Activated CD4-positive, alpha-beta T cell treated with anti-CD3 and anti-CD28 coated beads, Interleukin-10, Interleukin-2, amounts not matched to agents 100 ng/mL and 50 ng/mL, durations not matched to agents 16 hours and 8 hours (primary cell): ENCODE measurements at regions not wholly inside any gene's neighbourhood (a gene's known extent, or its start where the extent isn't known, plus 50 kb on each side); places are given as distances from the start of the nearest gene placed in this dataset.

Experiments
- DNase-seq: peaks from one replicate; pipeline ENCODE4 v3.0.0-alpha.2; 2020

DNA sequence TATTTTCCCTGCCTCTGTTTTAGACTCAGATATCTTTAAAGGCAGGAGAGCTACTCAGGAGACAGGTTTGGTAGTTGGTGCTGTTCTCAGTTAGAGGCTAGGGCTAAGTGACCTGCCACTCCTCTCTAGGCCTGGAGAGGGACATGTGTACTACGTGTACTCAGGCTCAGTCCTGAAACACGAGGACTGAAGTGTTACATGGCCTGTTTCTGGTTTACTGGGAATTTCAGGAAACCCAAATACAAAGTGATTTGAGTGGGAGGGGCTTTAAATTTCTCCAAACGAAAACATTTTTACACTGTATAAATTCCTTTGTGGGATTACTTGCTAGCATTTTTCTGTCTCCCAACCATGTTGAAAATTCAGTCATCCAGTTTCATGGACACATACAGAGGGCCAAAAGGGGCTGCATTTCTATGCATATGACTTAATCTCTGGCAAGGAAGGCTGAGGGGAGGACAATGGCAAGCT, 343.3 kb downstream of the CYP26B1 start:
- no peak for DNase-seq

DNA sequence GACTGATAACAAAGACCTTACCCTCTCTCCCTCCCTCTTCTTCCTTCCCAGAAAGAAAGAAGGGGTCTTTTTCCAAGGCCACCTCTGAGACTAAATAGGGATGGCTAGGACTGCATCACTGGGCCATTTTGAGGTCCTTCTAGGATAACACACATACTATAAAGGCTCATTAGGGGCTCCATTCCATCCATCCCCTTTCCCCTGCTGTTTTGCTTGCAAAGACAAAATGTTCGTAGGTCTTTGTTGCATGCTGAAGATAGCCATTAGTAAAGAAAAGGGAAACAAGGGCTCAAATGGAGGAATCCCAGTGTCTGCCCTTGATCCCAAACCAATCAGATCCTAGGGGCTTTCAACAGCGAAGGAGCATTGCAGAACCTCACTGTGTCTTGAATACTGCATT, 344.3 kb downstream of the CYP26B1 start:
- DNase-seq, result no peak

DNA sequence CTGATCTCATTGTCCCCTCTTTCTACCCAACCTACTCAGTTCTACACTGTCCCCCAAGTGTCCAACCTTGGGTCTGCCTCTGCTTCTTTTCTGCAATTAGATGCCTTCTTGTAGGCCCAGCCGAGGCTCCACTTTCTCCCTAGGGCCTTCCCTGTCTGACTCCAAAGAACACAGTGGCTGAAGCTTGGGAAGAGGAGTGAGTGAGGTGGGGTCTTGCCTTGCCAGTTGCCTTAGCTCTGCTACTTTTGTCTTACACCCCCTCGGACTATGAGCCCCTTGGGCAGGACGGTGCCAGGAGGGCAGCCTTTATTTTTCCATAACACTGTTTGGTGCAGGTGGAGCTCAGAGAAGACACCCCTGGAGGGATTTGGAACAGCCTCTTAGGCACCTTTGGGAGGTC, 345.1 kb downstream of the CYP26B1 start:
- no peak for DNase-seq

DNA sequence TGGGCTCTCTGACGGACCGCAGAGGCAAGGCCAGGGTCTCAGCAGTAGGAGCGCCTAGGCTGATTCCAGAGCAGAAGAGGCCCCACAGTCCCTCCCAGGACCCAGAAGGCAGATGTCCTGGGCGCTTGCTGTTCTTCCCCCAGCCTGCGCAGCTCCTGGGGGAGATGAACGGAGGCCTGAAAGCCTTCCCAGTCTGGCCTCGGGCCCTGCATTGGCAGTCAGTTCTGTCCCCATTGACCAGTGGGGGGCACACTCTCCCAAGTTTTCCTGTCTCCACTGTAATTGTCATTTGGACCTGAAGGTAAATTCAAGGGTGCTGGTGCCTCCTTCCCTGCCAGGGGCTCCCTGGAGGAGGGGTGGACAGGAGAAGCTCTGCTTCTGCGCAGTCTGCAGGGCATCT, 345.7 kb downstream of the CYP26B1 start:
- DNase-seq, result peak; percentile 5

DNA sequence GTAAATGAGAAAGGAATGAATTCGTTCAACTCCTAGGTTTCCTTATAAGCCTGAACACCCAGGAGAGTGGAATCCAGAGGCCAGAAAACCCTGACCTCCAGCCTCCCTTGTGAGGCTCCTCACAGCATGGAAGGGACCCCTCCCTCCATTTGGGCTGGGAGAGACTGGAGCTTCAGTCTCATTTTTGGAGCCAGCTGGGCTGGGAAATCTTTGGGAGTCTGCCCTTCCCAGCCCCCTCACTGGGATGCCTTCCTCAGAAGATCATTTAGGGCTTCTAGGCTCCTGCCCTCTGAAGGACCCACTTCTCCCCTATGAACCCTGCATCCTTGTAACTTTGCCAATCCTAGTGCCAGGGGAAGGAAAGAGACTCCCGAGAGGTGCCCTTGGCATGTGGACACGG, 346.1 kb downstream of the CYP26B1 start:
- no peak for DNase-seq

DNA sequence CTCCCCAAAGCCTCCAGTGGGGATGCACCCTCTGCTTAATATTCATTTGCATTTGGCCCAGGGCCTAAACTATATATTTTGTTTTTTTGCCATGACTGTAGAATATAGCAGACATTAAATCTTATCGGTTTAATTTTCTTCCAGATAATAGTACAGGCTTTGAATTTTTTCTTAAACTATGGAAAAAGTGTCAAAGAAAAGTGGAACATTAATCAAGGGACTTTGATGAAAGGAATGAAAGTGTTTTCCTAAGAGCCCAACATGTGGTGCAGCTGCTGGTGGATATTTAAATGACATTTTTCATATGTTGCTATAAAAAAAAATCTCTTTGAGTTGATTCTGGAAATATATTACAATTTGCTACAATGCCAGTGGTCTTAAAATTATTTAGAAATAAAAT, 346.8 kb downstream of the CYP26B1 start:
- no peak for DNase-seq

DNA sequence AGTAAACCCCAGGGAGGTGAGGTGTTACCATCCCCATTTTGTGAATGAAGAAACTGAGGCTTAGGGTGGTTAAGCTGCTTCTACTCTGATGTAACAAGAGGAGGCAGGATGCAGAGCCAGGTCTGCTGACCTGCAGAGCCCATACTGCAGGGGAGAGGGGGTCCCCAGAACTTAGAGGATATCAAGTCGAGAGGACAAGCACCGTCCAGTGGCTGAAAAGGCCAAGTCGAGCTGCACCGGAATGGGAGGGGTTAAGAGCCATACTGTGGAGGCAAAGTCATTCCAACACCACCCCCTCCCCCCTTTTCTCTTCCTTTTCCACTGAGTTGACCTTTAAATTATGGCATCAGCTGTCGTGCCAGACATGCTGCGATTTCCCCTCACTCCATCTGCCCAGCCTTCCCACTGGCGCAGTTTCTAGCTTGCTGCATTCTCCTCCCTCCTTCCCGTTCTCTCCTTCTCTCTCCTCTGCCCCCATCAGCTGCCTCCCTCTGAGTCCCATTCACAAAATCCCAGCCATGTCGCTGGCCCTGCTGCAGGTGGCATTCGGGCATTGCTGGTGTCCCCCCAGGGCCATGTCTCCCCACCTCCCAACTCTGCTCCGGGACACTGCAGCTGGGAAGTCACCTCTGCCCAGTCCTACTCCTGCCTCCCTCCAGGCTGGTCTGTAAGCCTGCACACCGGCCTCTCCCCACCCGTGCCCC, 346.9 kb downstream of the DYSF start:
- DNase-seq, result no peak

DNA sequence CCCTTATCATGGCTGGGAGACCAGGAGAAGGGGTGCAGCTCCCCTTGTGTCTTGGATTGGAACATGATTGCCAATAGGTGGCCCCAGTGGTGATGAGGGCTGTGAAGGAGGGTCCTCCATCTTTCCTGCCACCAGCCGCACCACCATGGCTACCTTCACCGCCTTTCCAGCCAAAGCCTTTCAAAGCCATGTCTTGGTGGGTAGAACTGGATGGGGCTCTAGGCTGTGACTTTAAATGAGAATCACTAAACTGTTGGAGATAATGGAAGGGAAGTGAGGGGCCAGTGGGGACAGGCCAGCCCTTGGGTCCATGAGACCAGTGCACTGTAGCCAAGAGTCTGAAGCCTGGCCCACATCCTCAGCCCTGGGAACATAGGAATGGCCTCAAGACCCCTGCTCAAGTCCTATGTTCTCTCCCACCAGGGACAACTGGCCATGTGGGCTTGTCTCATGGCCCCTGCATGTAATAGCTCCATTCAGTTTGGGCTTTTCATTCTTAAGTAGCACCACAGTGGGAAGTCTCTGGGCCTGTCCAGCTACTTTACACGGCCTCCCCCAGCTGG, 345.7 kb downstream of the DYSF start:
- DNase-seq, result no peak

DNA sequence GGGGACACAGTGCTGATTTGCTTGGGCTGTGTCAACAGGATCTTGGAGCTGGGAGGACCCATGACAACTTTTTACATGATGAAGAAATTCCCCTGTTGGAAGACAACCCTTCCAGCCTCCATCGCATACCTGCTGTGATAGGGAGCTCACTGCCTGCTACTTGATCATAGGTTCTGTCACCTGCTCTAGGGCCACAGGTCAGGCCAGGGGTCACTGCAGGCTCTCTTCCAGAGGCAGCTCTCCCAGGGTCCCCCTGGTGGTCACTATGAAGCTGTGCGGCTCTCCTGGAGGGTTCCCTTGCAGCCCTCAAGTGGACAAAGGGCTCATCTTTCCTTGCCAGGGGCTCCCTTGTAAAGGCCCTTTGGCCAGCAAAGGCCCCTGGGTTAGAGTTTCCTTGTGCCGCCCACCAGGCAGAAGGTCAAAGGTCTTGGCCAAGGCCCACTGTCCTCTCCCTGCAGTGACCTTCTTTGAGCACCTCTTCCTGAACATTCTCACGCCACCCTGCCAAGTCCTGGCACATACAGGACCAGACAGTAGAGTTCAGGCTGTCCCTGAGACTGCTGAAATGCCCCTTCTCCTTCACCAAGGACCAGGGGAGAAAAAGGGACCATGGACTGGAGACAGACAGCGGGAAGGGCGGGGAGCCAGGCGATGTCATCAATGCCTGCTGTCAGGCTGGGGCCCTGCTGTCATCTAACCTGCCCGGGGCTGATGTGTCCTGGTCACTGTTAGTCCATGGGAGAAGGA, 345.1 kb downstream of the DYSF start:
- peak; percentile 19 for DNase-seq

DNA sequence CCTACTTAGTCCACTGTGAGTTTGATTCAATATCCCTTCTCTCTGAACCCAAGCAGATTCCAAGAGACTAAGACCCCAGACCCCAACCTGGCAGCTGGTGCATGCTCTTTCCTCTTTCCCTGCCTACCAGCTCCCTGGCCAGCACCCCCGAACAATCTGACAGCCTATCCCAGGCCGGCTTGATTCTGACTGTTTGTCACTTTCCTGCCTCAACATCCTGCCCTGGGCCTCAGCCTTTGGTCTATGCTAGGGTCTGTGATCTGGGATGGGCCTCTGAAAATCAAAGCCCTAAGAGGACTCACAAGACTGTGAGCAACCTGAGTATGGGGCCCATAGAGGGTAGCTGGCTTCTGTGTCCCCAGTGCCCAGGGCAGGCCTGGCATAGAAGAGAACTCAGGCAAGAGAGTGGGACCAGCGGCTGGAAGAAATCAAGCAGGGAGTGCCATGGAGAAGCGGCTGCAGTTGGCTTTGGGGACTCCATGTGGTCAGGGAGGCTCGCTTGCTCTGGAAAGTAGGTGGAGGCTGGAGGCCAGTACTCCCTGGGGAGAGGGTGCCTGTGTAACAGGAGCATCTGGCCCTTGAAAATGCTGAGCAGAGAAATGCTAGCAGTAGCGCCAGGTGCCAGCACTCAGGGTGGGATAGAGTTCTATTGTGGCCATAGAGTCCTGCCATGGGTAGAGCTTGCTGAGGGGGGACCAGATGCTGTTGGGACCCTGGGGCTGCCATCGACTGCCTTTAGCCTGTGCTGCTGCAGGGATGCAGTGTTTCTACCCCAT, 343.9 kb downstream of the DYSF start:
- no peak for DNase-seq

DNA sequence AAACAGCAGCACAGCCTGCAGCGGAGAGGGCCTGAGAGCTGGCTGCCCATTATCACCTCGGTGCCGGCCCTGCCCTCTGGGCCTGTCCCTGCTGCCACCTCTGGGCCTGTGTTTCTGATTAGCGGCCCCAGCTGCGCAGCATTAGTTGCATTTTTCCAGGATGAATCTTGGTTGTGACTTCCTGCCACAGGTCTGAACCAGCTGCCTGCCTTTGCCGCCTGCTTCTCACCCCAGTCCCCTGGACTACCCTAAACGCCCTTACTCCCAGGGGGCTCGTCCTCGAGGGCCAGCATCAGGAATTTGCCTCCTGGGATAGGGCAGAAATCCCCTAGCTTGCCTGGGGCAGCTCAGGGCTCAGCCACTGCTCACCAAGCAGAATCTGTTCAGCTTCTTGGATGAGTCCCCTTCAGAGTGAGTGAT, 342.8 kb downstream of the DYSF start:
- DNase-seq, result no peak

DNA sequence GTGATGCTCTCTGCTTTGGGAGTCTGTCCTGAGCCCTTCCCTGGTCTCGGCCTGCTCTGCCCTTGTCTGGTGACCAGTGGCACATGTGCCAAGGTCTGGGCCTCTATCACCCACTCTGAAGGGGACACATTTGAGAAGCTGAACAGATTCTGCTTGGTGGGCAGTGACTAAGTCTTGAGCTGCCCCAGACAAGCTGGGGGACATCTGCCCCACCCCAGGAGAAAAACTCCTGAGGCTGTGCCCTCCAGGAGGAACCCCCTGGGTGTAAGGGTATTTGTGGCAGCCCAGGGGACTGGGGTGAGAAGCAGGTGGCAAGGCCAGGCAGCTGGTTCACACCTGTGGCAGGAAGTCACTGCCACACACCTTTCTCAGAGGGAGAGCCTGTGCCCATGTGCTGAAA, 342.1 kb downstream of the DYSF start:
- DNase-seq, result no peak

DNA sequence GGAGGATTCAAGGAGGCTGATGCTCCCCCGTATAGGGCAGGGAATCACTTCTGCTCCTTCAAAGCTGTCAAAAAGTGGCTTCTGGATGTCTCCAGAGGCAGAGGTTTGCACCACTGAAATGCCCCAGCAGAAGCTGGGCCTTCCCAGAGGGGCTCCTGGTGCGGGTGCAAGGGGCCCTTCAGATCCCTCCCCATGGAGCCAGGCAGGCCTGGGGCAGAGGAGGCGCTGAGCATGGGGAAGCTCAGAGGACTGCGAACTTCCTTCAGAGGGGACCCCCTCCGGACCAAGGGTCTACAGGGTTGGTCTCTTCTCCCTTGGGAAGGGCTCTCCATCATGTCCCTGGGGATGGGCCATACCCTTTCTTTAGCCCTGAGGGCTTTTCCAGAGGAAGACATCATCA, 341.2 kb downstream of the DYSF start:
- no peak for DNase-seq

DNA sequence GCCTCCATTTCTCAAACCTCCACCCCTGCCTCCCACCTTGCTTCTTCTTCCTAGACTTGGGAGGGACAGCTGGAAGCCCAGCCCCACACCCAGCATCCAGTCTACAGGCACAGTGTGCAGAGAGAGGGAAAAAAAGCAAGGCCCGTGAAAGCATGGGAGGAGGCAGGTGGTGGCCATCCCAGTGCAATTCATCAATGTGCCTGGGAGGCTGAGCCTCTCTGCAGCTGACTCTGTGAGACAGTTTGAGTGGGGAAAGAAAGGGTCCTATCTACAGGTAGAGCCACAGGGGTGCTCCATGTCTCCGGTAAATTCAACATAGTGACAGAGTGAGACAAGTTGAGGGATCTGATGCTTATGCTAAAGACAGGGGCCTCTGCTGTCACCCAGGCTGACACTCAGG, 340.6 kb downstream of the DYSF start:
- no peak for DNase-seq

DNA sequence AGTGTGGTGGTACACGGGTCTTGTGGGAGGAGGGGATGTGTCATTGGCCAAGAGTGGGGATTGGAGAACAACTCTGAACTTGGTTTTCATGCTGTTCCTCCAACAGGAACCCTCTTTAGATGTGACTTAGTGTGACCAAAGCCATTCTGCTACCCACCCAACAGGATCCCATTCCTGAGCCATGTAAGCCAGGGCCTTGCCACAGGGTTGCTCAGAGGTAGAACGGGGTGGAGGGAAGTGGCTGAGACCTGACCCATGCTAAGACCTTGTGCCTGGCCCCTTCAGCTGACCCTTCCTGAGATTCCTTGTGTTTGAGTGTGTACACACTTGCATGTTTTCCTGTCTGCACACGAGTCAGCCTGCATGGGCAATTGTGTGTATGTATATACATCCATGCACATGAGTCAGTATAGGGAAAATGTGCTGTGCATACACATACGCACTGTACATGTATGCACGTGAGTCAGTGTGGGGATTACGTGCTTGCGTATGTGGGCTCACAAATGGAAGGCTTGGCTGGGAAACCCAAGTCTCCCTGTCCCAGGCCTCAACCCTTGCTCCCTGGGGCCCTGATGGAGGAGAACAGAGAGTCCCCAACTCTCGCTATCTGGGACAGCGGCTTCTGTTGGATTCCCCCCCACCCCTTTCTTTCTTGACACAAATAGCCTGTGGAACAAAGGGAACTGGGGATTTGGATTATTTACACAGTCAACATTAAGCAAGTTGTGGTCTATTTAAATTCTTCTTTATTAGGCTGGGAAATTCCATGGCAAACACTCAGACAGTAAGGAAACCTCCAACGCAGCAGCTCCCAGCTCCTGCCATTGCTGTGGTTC, 339.8 kb downstream of the DYSF start:
- DNase-seq, result no peak

DNA sequence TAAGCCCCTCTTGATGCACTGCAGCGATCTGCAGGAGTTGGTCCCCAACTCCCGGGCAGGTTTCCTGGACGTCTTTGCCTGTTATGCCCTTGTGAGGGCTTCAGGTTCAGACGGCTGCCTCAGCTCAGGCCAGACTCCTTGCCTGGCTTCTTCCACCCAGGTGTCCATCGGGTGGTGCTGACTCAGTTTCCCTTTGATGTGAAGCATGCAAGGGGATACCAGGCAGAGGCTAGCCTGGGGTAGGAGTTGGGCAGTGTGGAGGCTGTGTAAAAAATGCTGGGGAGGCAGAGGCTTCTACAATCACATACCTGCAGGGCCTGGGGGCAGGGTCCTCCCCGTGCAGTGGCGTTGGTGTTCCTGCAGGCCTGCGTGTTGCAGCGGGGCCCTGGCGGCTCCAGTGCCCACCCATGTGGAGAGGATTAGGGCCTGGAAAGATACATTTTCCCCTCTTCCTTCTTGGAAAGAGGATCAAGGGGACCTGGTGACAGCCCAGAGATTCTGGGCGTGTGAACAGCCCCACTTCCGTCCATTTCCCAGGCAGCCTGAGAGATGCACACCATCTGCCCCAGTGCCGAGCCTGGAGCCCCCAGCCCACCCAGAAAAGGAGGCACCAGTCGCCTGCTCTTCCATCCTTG, 338.3 kb downstream of the DYSF start:
- no peak for DNase-seq

DNA sequence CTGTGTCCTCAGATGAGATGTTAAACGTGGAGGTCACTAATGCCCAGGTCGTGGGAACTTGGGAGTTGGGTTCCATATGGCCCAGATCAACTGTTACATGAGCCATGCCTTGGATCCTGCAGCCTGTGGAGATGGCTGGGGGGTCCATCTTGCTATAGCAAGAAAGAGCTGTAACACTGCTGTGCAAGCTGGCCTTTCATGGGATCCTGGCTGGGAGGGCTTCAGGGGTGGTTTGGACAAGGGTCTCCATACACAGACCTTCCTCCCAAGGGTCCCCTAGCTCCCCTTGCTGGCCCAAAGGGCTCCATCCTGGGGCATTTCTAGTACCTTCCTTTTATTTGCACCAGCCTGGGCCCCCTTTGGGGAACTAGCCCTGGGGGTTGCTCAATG, 337.7 kb downstream of the DYSF start:
- DNase-seq, result no peak

DNA sequence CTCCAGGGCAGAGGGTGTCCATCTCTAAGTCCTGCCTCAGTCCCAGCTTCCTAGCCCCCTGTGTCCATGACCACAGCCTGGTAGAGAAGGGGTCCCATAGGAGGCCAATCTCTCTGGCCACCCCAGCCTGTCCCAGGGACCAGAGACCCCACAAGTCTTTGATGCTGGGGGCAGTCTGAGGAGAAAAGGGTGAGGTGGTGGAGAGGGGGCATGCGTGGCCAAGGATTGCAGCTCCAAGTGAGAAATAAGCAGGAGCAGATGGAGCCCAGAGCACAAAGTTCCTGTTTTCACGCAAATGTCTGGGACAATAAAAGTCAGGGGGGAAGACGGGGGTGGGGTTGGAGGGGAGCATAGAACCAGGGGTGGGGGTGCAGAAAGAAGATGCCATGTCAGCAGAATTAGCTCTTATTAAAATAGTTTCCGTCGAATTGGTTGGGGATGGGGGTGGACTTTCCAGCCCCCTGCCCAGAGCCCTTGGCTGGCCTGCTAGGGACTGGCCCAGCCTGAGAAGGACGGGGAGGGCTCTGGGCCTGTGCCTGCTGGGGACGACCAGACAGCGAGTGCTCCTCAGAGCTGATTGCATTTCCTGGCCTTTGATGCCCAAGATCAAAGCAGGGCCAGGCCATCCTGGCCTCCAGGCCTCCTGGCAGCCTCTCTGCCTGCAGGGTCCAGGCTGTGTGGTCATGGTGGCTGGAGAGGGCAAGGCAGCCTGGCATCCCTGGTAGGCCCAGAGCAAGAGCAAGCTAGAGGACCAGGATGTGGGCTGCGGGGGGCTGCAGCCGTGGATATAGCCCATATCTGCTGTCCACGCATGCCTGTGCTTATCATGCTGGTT, 337.1 kb downstream of the DYSF start:
- DNase-seq, result no peak

DNA sequence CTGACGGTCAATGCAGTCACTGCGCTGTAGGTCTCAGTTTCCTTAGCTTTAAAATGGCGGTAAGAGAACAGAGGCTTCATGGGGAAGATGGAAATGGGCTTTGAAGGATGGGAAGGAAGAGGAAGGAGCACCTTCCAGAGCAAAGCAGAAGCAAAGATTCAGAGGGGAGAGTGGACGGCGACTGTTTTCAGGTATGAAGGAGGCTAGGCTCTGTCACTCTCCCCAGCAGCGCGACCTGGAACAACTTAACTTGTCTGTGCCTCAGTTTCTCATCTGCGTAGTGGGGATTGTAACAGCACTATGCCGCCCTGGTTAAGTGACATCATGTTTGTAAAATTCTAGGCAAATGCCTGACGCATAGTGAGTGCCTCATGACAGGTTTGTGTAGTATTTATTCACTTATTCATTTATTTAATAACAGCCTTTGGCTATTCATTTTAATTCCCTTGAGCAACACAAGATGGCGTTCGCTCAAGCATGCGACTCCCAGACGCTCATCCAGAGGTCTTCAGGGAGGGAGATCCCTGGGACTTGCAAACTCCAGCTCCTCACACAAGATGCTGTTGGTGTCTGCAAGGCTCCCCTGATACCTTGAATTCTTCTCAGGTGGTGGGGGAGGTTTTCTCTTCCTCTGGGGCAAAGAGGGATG, 336.3 kb downstream of the DYSF start:
- no peak for DNase-seq

DNA sequence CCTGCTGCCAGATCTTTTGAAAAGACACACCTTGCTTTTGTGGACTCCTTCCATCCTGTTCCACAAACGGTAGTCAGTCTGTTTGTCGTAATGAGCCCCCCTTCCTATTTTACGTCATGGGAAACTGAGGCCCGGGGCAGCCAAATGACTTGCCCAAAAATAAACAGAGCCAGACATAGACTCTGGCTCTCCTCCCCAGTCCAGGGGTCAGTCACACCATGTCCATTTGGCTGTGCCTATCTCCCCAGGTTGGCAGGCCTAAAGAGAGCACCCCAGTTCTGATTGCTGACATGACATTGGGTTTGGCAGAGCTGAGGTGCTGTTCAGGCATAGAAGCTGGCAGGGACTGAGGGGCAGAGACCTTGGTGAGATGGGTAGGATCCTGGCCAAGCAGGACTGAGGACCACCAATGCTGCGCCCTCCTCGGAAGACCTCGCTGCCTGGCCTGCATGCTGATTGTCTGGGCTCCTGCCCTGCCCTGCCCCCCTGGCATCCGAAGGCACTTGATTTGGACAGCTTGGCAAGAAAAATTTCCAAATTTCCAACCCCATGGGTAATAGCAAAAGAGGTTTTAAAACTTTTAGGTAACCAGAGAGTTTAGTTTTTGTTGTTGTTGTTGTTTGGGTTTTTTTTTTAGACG, 335.4 kb downstream of the DYSF start:
- DNase-seq, result no peak
